ENCODE measurements at regions not wholly inside any gene's neighbourhood (a gene's known extent, or its start where the extent isn't known, plus 50 kb on each side); places are given as distances from the start of the nearest gene placed in this dataset.

DNA sequence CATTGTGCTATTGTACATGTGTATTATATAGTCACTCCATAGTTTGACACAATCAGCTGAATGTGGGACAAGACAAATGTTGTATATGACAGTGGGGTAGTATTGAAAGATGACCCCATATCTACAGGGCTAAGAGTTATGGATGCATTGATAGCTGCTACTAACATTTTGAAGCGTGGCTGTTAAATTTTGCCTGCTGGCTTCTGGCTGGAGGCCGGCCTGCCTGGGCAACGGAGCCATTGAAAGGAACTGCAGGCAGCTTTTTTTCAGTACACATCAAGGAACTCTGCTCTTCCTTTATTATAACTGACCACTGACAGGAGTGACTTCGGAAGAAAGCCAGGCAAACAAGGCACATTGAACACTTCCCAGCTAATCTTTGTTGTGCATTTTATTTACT is 76.1 kb upstream of the TMEM33 start:
- no peak for DNase-seq

DNA sequence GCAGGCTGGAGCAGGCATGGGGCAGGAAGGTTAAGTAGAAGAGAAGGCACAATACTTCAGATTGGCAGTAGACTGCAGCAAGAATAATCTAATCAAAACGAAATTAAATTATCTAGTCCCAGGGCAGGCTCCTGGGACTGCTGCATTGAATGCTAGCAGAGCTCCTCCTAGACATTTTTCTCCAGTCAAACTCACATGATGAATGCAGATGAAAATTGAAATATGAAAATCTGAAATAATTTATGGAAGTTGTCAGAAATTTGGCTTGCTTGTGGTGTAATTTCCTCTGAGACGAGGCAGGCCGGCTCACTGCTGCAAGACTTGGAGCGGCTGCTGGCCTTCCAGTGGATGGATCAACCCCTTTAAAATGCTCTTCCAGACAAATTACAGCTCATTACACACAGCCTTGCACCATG is 78.0 kb upstream of the TMEM33 start:
- DNase-seq = no peak

- no peak for DNase-seq
Observed at GRCh38 chr4:41856797-41857196, 78.4 kb upstream of the TMEM33 start.

DNA sequence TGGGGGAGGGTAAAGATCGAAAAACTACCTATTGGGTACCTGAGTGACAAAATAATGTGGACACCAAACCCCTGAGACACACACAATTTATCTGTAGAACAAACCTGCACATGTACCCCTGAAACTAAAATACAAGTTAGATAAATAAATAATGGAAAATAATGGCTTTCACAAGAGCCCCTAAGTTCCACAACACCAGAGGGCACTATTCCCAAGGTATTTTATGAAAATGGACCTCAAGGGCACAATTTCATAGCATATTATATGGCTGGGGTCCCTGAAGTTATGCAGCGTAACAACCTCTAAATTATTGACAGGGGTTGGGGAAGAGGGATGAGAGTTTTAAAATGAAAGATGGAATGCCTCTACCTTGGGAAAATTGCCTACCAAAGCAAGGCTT is 81.3 kb upstream of the TMEM33 start:
- no peak for DNase-seq

GRCh38 chr4:41852229-41852628 is 83.0 kb upstream of the TMEM33 start:
- no peak for DNase-seq

DNA sequence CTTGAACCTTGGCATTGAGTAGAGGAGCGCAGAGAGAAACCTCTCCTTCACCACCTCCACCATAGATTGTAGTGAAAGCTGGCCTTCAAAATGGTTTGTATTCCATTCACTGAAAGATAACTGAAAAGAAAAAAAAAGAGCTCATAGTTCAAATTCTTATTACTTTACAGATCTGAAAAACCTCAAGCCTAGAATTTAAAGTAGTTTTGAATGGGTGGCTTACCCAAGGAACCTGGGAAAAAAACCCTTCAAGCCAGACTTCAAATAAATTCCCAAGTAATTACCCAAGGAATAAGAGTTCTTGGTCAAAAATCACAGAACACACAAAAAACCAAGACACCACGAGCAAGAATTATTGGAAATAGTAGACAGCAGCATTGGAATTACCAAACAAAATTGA is 83.6 kb upstream of the TMEM33 start:
- no peak for DNase-seq

- no peak for DNase-seq
Observed at GRCh38 chr4:41844327-41844726, 90.9 kb upstream of the TMEM33 start.

DNA sequence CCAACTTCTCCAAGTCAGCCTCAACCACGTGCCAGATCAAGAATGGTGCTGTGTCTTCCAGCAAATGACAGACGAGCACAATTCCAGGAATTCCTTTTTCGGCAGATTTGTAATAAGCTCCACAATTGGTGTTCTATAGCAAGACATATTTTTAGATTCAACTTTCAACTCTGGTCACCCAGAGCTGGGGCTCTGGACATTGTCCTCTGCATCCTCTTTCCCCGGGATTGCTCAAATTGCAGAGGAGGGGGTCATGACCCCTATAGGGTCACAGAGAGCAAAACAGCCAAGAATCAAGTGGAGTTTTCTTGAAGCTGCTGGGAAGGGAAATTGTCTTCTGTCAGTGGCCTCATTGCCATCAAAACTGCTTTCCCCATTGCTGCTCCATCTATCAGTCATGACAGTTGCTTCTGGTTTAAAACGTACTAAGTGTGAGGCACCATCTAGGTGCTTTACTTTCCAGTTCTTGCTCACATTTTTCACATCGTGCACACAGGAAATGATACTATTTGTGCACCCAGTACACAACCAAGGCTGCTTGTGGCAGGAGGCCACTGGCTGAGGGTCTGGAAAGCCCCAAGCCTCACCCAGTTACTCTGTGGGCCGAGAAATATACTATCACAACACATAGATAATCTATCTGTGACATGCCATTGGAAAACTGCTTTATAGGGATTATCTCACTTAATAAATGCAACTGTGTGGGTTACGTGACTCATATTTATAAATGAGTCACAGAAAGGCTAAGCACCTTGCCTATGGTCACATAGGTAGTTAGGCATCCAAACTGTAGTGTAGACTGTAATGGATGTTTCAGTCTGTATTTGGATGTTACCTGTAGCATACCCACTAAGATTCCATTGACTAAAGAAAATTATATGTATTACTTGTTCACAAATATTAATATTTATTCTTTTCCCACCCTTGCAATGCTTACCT is 91.7 kb upstream of the PHOX2B start:
- DNase-seq = no peak

DNA sequence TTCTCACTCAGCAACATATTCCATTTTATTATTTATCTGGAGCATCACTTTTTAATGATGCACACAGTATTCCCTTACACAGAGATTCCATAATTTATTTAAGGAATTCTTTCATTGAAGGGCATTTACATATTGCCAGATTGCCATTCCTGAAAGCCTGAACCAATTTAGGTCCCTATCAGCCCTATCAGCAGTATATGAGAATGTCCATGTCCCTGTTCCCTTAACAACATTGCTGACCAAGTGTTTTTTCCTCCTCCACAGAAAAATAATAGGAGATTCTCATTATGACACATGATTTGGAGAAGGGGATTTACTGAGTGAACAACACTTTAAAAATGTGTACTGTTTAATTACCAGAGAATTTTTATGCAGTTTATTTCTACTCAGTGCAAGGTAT is 90.1 kb upstream of the PHOX2B start:
- no peak for DNase-seq

DNA sequence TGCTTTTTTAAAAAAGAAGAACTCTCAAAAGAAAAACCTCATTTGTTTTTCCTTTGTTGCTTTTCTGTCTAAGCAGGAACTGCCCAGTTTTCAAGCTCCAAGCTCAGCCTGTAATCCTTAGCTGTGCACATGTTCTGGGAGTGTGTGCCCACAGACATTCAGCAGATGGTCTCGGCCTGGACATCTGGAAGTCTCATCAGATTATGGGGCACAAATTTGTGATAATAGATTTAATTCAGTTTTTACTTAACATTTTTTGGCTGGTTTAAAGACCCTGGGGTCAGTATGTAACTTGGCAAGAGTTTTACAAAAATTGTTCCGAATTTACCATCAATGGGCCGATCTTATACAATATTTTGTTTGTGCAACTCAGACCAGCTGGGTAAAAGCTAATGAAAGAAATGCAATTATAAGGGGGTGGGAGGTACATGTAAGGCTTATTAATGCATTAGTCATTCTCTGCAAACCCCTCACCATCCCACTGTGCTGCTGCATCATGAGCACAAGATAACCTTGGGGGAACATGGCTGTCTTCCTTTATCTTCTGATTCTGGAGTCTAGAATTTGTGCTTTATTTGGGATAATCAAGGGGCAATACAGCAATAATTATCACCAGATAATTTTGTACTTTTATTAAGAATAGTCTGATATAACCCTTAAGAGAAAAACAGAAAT is 86.9 kb upstream of the PHOX2B start:
- DNase-seq = no peak

- DNase-seq = no peak
Observed at GRCh38 chr4:41832961-41833360, 84.4 kb upstream of the PHOX2B start.

DNA sequence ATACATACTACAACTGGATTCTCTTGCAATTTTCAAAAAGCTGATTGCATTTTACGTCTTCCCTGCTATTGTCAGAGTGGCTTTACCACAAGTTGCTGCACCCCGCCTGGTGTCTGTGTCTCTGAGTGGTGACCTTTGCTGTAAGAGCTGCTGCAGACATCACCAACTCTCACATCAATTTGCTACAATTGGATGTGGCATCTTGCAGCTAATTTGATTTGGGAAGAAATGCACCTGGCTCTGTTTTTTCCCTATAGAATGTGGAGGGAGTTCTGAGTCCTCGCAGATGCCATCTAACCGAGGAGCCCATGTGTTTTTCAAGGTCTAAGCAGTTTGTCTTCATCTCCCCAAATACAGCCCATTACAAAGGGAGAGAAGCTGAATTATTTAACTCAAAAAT is 73.8 kb upstream of the PHOX2B start:
- no peak for DNase-seq

- no peak for DNase-seq
Observed at GRCh38 chr4:41820473-41820872, 71.9 kb upstream of the PHOX2B start.

DNA sequence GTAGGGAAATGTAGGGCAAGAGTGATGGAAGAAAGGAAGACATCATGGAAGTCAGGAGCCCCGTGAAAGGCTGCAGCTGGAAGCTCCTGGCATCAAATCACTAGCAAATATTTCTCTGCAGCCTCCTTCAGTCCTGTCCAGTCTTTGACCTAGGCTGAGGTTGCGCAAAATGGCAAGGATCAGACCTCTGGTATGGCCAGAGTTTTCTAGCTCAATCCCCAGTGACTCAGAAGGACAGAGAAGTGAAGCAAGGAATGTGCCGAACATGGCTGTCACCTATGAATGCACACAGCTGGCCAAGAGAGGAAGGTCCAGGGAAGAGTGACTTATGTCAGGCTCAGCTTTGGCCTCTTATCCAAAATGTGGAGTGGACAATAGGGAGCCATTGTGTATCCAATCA is 71.1 kb upstream of the PHOX2B start:
- DNase-seq = no peak

GRCh38 chr4:41815473-41815872 is 66.9 kb upstream of the PHOX2B start:
- no peak for DNase-seq

DNA sequence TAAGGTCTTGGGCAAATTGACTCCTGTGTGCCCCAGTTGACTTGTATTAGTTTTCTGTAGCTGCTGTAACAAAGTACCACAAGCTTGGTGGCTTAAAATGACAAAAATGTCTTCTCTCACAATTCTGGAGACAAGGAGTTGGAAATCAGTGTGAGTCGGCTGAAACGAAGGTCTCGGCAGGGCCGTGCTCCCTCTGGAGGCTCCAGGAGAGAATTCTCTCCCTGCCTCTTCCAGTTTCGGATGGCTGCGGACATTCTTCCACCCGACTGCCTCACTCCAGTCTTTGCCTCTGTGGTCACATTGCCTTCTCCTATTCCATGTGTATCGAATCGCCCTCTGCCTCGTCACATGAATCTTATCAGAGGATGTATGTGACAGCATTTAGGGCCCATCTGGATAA is 66.0 kb upstream of the PHOX2B start:
- no peak for DNase-seq

- DNase-seq = no peak
Observed at GRCh38 chr4:41806807-41807206, 58.3 kb upstream of the PHOX2B start.

DNA sequence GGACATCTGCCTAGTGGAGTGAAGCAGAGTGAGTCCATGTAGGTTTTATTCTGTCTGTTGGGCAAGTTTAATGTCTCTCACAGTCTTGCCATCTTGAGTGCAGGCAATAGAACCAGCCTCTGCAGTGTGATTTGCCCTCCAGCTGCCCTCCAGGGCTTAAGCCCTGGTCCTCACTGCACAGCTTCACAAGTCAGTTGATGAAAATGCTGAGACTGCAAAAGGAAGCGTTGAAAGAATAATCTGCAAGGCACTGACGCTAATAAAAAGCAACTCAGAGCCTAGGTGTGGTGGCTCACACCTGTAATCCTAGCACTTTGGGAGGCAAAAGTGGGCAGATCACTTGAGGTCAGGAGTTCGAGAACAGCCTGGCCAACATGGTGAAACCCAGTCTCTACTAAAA is 54.1 kb upstream of the PHOX2B start:
- DNase-seq = no peak

GRCh38 chr4:41799126-41799525 is 50.6 kb upstream of the PHOX2B start:
- DNase-seq = no peak
